Thyroid gland (tissue), 4 donors: ENCODE measurements at regions not wholly inside any gene's neighbourhood (a gene's known extent, or its start where the extent isn't known, plus 50 kb on each side); places are given as distances from the start of the nearest gene placed in this dataset.
"Not testable (repeated sequence)": the region's sequence is repeated elsewhere in the genome, so short reads cannot be mapped to it uniquely, and the experiment has no call there.

Source experiments
- CTCF ChIP-seq, 6 experiments: fragments of 200-600 bp in 3 of 6; fragments of 450-650 bp in 3 of 6; sonication (generic) in 3 of 6; IDR thresholded peaks; one replicate each; pipeline ENCODE4 v1.5.1; 2016 to 2019; ENCODE audit warnings: antibody characterized with exemption in 6 of 6, mild to moderate bottlenecking in 2 of 6, inconsistent platforms in 1 of 6, moderate library complexity in 1 of 6
- POLR2A ChIP-seq, 2 donors: fragments of 450-650 bp; IDR thresholded peaks; one replicate each; pipeline ENCODE4 v1.6.1; 2017; ENCODE audit warnings: antibody characterized with exemption in 2 of 2, mild to moderate bottlenecking in 2 of 2, moderate library complexity in 1 of 2

- not testable (repeated sequence) for TF ChIP-seq CTCF, POLR2A (IDR thresholded peaks at IDR 0.05)
Observed at GRCh38 chr4:66462890-66463289, 792.6 kb upstream of the EPHA5 start.
